T-helper 9 cell (primary cell): ENCODE measurements at regions not wholly inside any gene's neighbourhood (a gene's known extent, or its start where the extent isn't known, plus 50 kb on each side); places are given as distances from the start of the nearest gene placed in this dataset.

ENCODE experiments used
- DNase-seq: peaks from one replicate; pipeline ENCODE4 v3.0.0-alpha.2; 2020

- no peak for DNase-seq
Measured at GRCh38 chr11:45554230-45554967, 111.0 kb downstream of the CHST1 start.

GRCh38 chr11:45553383-45553936 is 112.0 kb downstream of the CHST1 start:
- no peak for DNase-seq

- no peak for DNase-seq
Measured at GRCh38 chr11:45551191-45551713, 114.2 kb downstream of the CHST1 start.

GRCh38 chr11:45549257-45549656 is 116.2 kb downstream of the CHST1 start:
- DNase-seq: no peak

- DNase-seq: no peak
Measured at GRCh38 chr11:45546366-45546765, 119.1 kb downstream of the CHST1 start.

- DNase-seq: no peak
Measured at GRCh38 chr11:45544826-45545225, 120.6 kb downstream of the CHST1 start.

- DNase-seq: no peak
Measured at GRCh38 chr11:45543808-45544422, 121.5 kb downstream of the CHST1 start.

- no peak for DNase-seq
Measured at GRCh38 chr11:45543081-45543480, 122.3 kb downstream of the CHST1 start.

- no peak for DNase-seq
Measured at GRCh38 chr11:45541693-45542434, 123.6 kb downstream of the CHST1 start.

- DNase-seq: no peak
Measured at GRCh38 chr11:45538939-45539338, 126.5 kb downstream of the CHST1 start.

GRCh38 chr11:45538363-45538762 is 127.1 kb downstream of the CHST1 start:
- no peak for DNase-seq

- no peak for DNase-seq
Measured at GRCh38 chr11:45537614-45538013, 127.8 kb downstream of the CHST1 start.

GRCh38 chr11:45535033-45535432 is 130.4 kb downstream of the CHST1 start:
- DNase-seq: no peak

GRCh38 chr11:45534132-45534531 is 131.3 kb downstream of the CHST1 start:
- DNase-seq: no peak

- no peak for DNase-seq
Measured at GRCh38 chr11:45532546-45532945, 132.9 kb downstream of the CHST1 start.

- DNase-seq: no peak
Measured at GRCh38 chr11:45530776-45531175, 134.6 kb downstream of the CHST1 start.

GRCh38 chr11:45530111-45530510 is 135.3 kb downstream of the CHST1 start:
- DNase-seq: no peak

GRCh38 chr11:45528435-45528834 is 137.0 kb downstream of the CHST1 start:
- DNase-seq: no peak

GRCh38 chr11:45527898-45528297 is 137.5 kb downstream of the CHST1 start:
- no peak for DNase-seq

GRCh38 chr11:45525393-45525792 is 140.0 kb downstream of the CHST1 start:
- DNase-seq: no peak

- no peak for DNase-seq
Measured at GRCh38 chr11:45523760-45524159, 141.7 kb downstream of the CHST1 start.

GRCh38 chr11:45518833-45519535 is 146.4 kb downstream of the CHST1 start:
- DNase-seq: no peak
